ENCODE measurements at regions not wholly inside any gene's neighbourhood (a gene's known extent, or its start where the extent isn't known, plus 50 kb on each side); places are given as distances from the start of the nearest gene placed in this dataset.

DNA sequence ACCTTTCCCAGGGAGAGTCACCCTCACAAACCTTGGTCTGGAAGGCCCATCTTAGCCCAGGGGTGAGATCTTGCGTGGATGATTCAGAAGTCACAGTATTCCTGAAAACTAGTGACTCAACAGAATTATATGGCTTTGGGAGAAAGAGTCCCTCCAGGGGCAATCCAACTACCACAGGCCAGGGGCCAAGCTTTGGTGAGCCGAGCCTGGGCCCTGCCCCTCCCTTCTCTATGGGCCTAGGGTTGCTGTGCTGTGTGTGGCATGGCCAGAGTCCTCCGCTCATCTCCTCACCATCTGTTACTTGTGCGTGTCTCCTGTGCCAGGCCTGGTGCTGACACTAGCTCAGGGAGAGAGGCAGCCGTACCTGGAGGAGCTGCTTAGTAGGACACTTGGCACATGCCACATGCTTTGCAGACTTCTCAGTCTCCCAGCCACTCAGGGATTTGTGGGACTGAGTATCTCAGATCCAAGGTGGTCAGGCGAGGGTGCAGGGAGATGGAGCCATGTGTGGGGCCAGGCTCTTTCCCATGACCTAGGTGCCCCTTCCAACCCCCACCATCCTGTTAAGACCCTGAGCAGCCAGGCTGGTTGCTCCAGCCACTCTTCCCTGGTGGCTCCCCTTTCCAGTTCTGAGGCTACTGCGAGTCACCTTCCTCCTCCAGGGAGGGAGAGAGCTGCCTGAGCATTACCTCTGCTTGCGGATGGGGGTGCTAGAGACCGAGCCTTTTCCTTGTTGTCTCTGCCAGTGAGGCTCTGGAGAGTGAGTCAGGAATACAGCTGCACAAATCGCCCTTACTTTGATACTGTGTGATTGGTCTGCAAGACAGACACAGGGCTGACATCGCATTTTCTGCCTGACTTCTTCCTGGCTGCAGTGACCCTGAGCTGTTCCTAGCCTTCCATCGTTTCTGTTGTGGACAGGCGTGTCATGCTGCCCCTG, 94.1 kb downstream of the SLC25A47 start:
- Histone ChIP-seq H3K27ac (no peak overlapping the region), H3K4me3 (no peak overlapping the region)
- TF ChIP-seq, protein P1, sequence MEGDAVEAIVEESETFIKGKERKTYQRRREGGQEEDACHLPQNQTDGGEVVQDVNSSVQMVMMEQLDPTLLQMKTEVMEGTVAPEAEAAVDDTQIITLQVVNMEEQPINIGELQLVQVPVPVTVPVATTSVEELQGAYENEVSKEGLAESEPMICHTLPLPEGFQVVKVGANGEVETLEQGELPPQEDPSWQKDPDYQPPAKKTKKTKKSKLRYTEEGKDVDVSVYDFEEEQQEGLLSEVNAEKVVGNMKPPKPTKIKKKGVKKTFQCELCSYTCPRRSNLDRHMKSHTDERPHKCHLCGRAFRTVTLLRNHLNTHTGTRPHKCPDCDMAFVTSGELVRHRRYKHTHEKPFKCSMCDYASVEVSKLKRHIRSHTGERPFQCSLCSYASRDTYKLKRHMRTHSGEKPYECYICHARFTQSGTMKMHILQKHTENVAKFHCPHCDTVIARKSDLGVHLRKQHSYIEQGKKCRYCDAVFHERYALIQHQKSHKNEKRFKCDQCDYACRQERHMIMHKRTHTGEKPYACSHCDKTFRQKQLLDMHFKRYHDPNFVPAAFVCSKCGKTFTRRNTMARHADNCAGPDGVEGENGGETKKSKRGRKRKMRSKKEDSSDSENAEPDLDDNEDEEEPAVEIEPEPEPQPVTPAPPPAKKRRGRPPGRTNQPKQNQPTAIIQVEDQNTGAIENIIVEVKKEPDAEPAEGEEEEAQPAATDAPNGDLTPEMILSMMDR (IDR thresholded peaks at IDR 0.05), result no peak
- no peak for DNase-seq (ENCODE audit: low spot score)

DNA sequence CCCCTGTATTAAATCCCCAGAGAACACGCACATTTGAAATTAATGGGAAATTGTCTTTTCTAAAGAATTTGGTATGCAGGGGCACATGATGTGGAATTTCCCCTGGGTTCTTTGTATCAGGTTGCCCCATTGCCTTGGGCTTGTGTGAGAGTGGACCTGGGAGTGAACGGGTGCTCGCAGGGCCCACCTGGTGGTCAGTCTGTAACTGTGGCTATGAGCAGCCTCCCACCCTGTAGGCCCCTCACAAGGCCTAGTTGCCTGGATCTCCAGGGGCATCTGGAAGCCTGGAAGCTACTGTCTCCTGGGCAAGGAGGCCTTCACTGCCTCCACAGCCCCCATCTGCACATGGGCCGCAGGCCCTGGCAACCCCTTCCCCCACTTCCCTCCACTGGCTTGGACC, 96.7 kb downstream of the SLC25A47 start:
- Histone ChIP-seq H3K4me3 (no peak overlapping the region), H3K27ac (no peak overlapping the region)
- no peak for DNase-seq (ENCODE audit: low spot score)
- TF ChIP-seq, protein P1 (IDR thresholded peaks at IDR 0.05), result no peak

DNA sequence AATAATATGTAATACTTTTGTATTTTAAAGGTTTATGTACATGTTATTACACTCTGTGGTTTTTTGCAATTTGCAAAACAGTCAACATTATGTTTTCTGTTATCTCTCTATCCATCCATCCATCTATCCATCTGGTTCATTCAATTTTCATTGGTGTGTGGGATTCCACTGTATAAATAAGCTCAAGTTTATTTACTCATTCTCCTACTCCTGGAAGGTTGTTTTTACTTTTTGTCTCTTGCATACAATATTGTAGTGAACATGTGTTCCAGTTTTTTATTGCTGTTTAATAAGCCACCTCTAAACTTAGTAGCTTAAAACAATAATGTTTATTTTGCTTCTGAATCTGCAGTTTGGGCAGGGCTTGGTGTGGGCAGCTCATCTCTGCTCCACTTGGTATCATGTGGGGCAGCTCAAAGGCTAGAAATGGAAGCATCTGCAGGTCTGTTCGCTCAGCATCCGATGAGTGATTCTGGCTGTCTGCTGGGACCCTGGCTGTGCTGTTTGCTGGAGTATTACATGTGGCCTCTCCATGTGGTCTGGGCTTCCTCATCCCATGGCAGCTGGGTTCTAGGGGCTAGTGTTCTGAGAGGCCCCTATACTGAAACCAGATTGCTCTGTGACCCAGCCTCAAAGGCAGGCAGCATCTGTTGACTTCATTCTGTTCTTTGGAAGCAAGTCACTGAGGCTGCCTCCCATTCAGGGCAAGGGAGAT, 98.8 kb downstream of the SLC25A47 start:
- no peak overlapping the region for H3K4me3 ChIP-seq
- TF ChIP-seq, protein P1 (IDR thresholded peaks at IDR 0.05), result no peak
- no peak overlapping the region for H3K27ac ChIP-seq
- DNase-seq (ENCODE audit: low spot score), result no peak

DNA sequence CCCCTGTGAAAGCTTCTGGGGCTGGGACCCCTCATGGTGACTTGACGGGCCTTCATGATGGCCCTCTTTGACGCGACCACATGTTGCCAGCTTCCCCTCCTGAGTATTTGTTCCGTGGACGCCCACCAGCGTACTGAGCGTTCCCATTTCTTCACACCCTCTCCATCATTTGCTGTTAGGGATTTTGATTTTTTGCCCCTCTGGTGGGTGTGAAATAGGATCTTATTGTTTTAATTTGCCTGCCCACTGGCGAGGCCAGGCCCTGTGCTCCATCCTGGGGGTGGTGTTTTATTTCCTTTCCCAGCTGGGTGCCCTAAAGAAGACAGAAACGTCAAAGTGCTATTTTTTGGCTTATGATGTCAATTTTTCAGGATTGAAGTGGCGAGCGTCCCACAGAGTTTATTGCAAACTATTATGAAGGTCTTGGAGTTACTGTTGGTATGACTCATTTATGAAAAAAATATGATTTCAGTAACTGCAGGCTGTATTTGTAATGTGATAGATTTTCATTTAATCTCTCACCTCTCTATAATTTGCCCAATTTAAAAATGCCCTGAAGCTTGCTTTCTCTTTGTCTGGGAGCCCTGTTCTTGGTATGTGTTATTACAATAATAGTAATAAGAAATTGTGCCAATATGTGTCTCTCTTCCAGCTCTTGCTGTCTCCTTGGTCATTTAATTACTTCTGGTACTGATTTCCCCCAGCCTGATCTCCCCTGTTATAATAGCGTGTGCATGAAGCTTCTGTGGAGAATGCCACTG, 99.6 kb downstream of the SLC25A47 start:
- Histone ChIP-seq H3K4me3 (no peak overlapping the region), H3K27ac (no peak overlapping the region)
- no peak for DNase-seq (ENCODE audit: low spot score)
- TF ChIP-seq, protein P1 (IDR thresholded peaks at IDR 0.05), result no peak

DNA sequence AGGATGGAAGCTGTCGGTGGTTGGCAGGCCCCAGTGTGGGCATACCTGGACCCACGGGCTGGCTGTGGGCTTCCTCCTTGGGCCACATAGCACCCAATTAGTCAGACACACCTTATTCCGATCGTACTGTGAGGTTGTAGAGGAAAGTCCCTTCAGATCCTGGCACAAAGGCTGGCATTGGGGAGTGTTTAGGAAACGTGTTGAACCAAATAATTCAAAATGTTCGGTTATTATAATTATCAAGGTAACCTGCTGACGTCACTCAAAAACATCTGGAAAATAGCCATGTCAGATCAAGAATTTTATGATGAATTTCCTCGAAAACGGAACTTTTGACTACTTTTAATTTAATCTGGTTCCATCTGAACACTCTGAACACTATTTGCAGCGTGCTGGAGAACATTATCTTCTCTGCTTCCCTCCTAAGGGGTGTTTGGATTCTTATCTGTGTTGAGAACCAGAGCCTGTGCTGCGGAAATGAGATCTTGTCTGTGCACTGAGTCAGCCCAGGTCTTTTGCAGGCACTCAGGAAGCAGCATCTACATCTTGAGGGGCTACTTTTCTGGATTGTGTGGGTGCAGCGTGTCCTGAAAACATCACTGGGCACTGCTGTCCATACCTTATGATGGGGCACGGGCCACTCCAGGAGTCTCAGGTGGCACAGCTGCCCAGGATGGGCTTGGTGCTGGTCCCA, 100.3 kb downstream of the SLC25A47 start:
- DNase-seq (ENCODE audit: low spot score), result no peak
- Histone ChIP-seq H3K27ac (no peak overlapping the region), H3K4me3 (no peak overlapping the region)
- TF ChIP-seq, protein P1 (IDR thresholded peaks at IDR 0.05), result no peak
